ENCODE measurements at regions not wholly inside any gene's neighbourhood (a gene's known extent, or its start where the extent isn't known, plus 50 kb on each side); places are given as distances from the start of the nearest gene placed in this dataset.

- no peak overlapping the region for H3K9ac ChIP-seq (ENCODE audit: low read depth in 1 of 2, low read length in 2 of 2)
- no peak for TF ChIP-seq TAF1 (conservative IDR thresholded peaks at IDR 0.05)
- TF ChIP-seq RXRA (IDR thresholded peaks at IDR 0.05) = no peak
- TF ChIP-seq EGR1 (IDR thresholded peaks at IDR 0.05; ENCODE audit: low read depth in 2 of 2) = no peak
- no peak for TF ChIP-seq ZBTB33 (IDR thresholded peaks at IDR 0.05)
- TF ChIP-seq JUND (IDR thresholded peaks at IDR 0.05) = no peak
- TF ChIP-seq HNF4A (conservative IDR thresholded peaks at IDR 0.05) = no peak
- TF ChIP-seq REST (IDR thresholded peaks at IDR 0.05) = no peak
- TF ChIP-seq RAD21 (IDR thresholded peaks at IDR 0.05) = no peak
- no peak for TF ChIP-seq MAX (IDR thresholded peaks at IDR 0.05)
- TF ChIP-seq ATF3 (IDR thresholded peaks at IDR 0.05) = no peak
- TF ChIP-seq FOXA2 (IDR thresholded peaks at IDR 0.05) = no peak
- no peak for TF ChIP-seq NR2F2 (IDR thresholded peaks at IDR 0.05)
- H3K4me3 ChIP-seq (ENCODE audit: low read depth in 1 of 3, low read length in 3 of 3) = no peak overlapping the region
- no peaks in the 10 kb centered on the region for H3K4me1 ChIP-seq (ENCODE audit: control insufficient read depth in 4 of 4, insufficient read depth in 4 of 4, low read length in 3 of 4)
- DNase-seq (ENCODE audit: low spot score) = no peak
- 84% methylated on average over 2 of the region's 2 CpGs for WGBS
- no peak overlapping the region for H3K27ac ChIP-seq (ENCODE audit: low read depth in 1 of 2, low read length in 2 of 2)
- no peaks in the 10 kb centered on the region for H3K9me3 ChIP-seq (ENCODE audit: control insufficient read depth in 4 of 4, low read length in 3 of 4)
- no peaks in the 10 kb centered on the region for H3K36me3 ChIP-seq (ENCODE audit: control insufficient read depth in 4 of 4, insufficient read depth in 3 of 4, low read depth in 1 of 4, low read length in 3 of 4)
- H3K27me3 ChIP-seq (ENCODE audit: control insufficient read depth in 4 of 4, insufficient read depth in 4 of 4, low read length in 3 of 4) = peaks cover 0 to 6% (median 2%) of the 10 kb centered on the region in 4 donors
Observed at GRCh38 chr10:128575761-128576160, 449.5 kb upstream of the MKI67 start.

GRCh38 chr10:128576336-128576735 lies 450.1 kb upstream of the MKI67 start:
- Histone ChIP-seq H3K4me1 (ENCODE audit: control insufficient read depth in 4 of 4, insufficient read depth in 4 of 4, low read length in 3 of 4) (no peaks in the 10 kb centered on the region), H3K27me3 (ENCODE audit: control insufficient read depth in 4 of 4, insufficient read depth in 4 of 4, low read length in 3 of 4) (peaks cover 0 to 6% (median 2%) of the 10 kb centered on the region in 4 donors), H3K9ac (ENCODE audit: low read depth in 1 of 2, low read length in 2 of 2) (no peak overlapping the region), H3K27ac (ENCODE audit: low read depth in 1 of 2, low read length in 2 of 2) (no peak overlapping the region), H3K36me3 (ENCODE audit: control insufficient read depth in 4 of 4, insufficient read depth in 3 of 4, low read depth in 1 of 4, low read length in 3 of 4) (no peaks in the 10 kb centered on the region), H3K9me3 (ENCODE audit: control insufficient read depth in 4 of 4, low read length in 3 of 4) (no peaks in the 10 kb centered on the region), H3K4me3 (ENCODE audit: low read depth in 1 of 3, low read length in 3 of 3) (no peak overlapping the region)
- WGBS = 86% methylated on average over 11 of the region's 11 CpGs
- TF ChIP-seq CTCF (IDR thresholded peaks at IDR 0.05; ENCODE audit: low read depth, low read length, missing input control) (no peak), NR2F2 (IDR thresholded peaks at IDR 0.05) (no peak), FOXA1 (IDR thresholded peaks at IDR 0.05) (no peak), YY1 (IDR thresholded peaks at IDR 0.05) (no peak), ATF3 (IDR thresholded peaks at IDR 0.05) (no peak), HNF4G (IDR thresholded peaks at IDR 0.05) (no peak), HNF4A (conservative IDR thresholded peaks at IDR 0.05) (no peak), REST (IDR thresholded peaks at IDR 0.05) (no peak), TAF1 (conservative IDR thresholded peaks at IDR 0.05) (no peak), ZBTB33 (IDR thresholded peaks at IDR 0.05) (no peak)
- DNase-seq (ENCODE audit: low spot score) = no peak

Measured in liver (tissue), 8 donors.